ENCODE measurements at regions not wholly inside any gene's neighbourhood (a gene's known extent, or its start where the extent isn't known, plus 50 kb on each side); places are given as distances from the start of the nearest gene placed in this dataset.

DNA sequence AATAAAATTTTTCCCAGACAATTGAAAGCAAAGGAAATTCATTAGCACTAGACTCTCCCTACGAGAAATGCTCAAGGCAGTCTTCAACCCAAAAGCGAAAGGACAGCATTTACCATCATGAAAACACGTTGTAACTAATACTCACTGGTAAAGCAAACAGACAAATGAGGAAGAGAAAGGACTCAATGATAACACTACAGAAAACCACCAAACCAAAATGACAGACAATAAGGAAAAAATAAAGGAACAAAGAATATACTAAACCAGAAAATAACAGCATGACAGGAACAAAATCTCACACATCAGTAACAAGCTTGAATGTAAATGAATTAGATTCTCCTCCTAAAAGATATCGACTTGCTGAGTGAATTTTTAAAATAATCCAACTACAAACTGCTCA lies 190.7 kb downstream of the NOL4 start:
- TF ChIP-seq, protein P1, sequence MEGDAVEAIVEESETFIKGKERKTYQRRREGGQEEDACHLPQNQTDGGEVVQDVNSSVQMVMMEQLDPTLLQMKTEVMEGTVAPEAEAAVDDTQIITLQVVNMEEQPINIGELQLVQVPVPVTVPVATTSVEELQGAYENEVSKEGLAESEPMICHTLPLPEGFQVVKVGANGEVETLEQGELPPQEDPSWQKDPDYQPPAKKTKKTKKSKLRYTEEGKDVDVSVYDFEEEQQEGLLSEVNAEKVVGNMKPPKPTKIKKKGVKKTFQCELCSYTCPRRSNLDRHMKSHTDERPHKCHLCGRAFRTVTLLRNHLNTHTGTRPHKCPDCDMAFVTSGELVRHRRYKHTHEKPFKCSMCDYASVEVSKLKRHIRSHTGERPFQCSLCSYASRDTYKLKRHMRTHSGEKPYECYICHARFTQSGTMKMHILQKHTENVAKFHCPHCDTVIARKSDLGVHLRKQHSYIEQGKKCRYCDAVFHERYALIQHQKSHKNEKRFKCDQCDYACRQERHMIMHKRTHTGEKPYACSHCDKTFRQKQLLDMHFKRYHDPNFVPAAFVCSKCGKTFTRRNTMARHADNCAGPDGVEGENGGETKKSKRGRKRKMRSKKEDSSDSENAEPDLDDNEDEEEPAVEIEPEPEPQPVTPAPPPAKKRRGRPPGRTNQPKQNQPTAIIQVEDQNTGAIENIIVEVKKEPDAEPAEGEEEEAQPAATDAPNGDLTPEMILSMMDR (conservative IDR thresholded peaks at IDR 0.05 in 1 of 2, IDR thresholded peaks at IDR 0.05 in 1 of 2; ENCODE audit: low read depth in 1 of 2, low read length in 2 of 2): no peak
- no peak for TF ChIP-seq EZH2 (IDR thresholded peaks at IDR 0.05; ENCODE audit: low read length, missing control alignments)
